NCI-H524 treated with DMSO at 0.1 percent for 48 hours (cell line): ENCODE measurements at regions not wholly inside any gene's neighbourhood (a gene's known extent, or its start where the extent isn't known, plus 50 kb on each side); places are given as distances from the start of the nearest gene placed in this dataset.

Source experiments
- DNase-seq: peaks from one replicate; lab custom pipeline; 2025; lab: John Stamatoyannopoulos, UW

- DNase-seq: no peak
Observed at GRCh38 chr14:51780741-51781140, 79.7 kb upstream of the GNG2 start.

- DNase-seq: no peak
Observed at GRCh38 chr14:51781381-51781780, 79.0 kb upstream of the GNG2 start.

DNA sequence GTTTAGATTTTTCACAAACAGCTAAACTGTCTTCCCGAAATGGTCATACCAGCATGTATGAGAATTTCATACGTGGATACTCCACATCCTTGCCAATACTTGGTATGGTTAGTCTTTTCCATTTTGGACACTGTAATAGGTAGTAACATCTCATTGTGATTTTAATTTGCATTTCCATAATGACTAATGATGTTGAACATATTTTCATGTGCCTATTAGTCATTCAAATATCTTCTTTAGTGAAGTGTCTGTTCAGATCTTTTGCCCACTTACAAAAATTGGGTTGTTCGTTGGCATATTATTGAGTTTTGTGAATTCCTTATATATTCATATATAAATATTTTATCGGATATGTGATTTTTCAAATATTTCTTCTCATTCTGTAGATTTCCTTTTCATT is 78.0 kb upstream of the GNG2 start:
- DNase-seq: no peak

- DNase-seq: no peak
Observed at GRCh38 chr14:51783765-51784164, 76.6 kb upstream of the GNG2 start.

DNA sequence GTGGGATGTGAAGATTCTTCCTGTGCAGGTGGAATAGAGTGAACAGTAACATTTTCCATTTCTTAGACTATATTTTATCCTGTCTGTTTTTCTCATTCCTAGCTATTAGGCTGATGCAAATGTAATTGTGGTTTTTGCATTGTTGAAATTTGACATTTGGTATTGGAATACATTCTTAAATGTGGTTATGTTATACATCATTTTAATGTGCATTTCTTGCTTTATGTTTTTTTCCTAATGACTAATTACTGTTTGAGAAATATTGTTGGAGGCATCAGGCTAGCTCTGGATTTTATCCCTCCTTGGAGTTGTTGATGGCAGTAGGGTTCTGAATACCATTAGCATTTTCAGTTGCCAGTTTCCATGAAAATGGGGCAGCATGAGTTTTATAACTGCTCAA is 75.9 kb upstream of the GNG2 start:
- DNase-seq: no peak

- no peak for DNase-seq
Observed at GRCh38 chr14:51786227-51786626, 74.2 kb upstream of the GNG2 start.

DNA sequence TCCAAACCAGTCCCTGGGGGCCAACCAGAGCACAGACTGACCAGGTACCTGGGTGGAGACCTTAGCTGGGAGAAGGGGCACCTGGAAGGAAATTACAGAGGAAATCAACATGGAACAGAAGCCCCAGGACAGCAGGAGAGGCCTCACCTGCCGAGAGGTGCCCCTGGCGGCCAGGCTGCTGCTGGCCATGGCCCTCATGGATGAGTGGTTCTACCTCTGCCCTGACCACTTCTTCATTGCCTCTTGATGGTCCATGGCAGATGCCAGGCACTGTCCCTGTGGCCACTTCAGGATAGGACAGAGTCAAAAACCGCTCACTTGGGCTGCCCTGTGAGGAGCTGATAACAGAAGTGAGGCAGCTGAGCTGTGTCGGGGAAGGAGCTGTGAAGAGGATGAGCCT is 73.1 kb upstream of the GNG2 start:
- DNase-seq: no peak

DNA sequence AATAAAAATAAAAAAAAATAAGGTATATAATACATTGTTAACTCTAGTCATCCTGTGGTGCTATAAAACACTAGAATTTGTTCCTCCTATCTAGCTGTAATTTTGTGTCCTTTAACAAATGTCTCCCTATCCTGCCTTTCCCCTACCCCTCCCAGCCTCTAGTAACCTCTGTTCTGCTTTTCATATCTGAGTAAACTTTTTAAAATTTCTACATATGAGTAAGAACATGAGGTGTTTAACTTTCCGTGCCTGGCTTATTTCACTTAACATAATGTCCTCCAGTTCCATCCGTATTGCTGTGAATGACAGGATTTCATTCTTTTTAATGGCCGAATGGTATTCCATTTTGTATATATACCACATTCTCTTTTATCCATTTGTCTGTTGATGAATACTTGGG is 71.3 kb upstream of the GNG2 start:
- no peak for DNase-seq

DNA sequence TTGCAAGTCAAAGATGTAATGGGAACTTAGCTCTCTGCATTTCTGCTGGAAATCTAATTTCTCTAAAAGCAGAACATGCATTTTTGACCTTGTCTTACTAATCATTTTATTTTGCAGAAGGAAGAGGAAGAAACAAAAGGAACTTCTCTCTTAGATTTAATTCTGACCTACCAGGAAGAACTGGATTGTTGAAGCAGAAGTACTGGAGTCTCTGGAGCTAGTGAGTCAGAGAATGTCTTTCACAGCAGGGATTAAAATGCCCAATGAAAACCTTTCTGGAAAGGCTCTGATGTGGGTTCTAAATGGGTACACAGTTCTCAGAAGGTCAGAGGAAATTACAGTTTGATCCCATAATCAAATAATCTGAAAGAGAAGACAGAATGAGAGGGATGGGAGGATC is 70.8 kb upstream of the GNG2 start:
- DNase-seq: no peak

DNA sequence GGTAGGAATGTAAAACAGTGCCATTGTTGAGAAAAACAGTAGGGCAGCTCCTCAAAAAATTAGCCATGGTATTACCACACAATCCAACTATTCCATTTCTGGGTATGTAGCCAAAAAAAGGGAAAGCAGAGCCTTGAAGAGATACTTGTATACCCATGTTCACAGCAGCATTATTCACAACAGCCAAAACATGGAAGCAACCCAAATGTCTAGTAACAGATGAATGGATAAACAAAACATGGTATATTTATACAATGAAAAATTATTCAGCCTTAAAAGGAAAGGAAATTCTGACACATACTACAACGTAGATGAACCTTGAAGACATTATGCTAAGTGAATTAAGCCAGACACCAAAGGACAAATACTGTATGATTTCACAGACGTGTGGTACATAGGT is 67.6 kb upstream of the GNG2 start:
- DNase-seq: no peak

DNA sequence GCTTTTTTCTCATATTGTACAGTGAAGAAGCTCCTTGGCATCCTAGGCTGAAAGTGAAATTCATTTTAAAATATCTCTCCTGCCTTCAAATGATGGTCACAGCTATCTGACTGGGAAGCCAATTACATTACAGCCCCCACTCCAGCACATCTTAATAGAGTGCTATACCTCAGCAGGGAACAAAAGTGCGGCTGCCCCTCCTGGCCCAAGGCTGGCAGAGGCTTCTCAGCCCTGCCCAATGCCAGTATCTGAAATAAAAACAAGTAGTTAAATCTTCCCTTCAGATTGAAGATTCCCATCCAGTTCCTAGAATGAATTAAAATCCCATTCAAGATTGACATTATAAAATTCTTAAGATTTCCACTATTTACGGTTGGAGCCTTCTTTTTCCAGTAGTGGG is 54.9 kb upstream of the GNG2 start:
- DNase-seq: no peak

GRCh38 chr14:51806026-51807023 is 54.1 kb upstream of the GNG2 start:
- DNase-seq: peak; percentile 31

- no peak for DNase-seq
Observed at GRCh38 chr14:51807356-51807755, 53.1 kb upstream of the GNG2 start.
